ENCODE measurements at regions not wholly inside any gene's neighbourhood (a gene's known extent, or its start where the extent isn't known, plus 50 kb on each side); places are given as distances from the start of the nearest gene placed in this dataset.

DNA sequence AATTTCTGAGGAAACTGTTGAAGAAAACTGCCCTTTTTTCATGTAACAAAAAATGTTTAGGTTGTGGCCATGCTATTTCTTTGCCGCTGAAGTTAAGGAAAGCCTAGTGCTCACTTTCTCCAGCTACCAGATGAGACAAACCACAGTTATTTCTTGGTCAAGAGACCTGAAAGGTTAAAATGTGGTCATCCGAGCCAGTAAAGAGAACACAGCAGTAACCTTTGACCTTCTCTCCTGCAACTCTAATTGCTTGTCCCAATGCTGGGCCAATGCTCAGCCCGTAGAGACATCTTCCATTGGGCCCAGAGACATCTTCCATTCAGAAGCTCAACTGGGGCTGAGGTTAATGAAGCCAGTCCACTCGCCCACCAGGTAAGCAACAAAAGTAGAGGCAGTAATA is 109.8 kb upstream of the CPSF6 start:
- DNase-seq (ENCODE audit: low read depth in 3 of 3) = no peak

DNA sequence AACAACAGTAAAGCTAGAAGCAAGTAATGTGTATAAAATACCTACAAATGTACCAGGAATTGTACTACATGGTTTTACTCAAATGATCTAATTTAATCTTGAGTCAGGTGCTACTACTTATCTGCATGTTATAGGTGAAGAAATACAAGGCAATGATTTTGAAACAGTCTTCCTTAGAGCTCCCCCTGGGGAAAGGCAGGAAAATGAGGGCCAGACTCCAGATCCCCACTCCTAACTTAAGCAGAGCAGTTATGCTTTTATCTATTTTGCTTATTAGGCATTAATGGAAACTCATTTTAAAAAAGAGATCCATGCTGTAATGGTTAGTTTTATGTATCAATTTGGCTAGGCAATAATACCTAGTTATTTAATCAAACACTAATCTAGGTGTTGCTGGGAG is 109.3 kb upstream of the CPSF6 start:
- no peak for DNase-seq (ENCODE audit: low read depth in 3 of 3)

DNA sequence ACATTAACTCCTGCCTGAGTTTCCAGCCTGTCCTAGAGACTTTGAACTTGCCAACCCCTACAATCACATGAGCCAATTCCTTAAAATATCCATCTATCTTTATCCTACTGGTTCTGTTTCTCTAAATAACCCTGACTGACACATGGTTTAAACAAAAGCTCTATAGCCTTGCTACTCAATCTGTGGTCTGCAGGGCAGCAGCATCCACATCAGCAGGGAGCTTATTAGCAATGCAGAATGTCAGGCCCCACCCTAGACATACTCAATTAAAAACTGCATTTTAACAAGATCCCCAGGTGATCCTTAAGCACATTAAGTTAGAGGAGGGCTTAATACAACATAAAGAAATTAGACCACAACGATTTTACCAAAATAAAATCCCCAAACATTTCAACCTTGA is 108.3 kb upstream of the CPSF6 start:
- DNase-seq (ENCODE audit: low read depth in 3 of 3) = no peak

DNA sequence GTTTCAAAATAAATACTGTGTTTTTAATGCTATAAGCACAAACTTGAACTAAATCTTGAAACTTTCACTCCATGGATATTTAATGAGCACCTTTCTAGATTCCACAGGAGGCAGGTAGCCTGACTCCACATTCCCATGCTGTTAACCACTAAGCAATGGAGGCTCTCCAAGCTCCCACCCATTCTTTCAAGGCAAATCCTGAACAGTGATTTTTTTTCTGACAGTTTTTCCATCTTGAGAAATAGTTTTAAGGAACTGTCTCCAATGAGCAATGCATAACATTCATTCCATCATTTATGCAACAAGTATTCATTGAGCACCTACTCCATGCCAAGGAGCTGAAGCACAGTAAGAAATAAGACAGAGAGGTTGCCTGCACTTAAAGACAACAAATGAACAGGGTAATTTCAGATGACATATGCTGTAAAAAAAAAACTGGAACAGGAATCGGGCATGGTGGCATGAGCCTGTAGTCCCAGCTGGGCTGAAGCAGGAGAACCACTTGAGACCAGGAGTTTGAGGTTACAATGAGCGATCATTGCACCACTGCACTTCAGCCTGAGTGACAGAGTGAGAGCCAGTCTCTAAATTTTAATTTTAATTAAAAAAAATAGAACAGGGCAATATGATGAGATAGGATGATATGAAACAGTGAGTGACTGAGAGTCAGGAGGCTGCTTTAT is 102.3 kb upstream of the CPSF6 start:
- DNase-seq (ENCODE audit: low read depth in 3 of 3) = no peak

GRCh38 chr12:69141074-69141473 is 98.3 kb upstream of the CPSF6 start:
- no peak for DNase-seq (ENCODE audit: low read depth in 3 of 3)

DNA sequence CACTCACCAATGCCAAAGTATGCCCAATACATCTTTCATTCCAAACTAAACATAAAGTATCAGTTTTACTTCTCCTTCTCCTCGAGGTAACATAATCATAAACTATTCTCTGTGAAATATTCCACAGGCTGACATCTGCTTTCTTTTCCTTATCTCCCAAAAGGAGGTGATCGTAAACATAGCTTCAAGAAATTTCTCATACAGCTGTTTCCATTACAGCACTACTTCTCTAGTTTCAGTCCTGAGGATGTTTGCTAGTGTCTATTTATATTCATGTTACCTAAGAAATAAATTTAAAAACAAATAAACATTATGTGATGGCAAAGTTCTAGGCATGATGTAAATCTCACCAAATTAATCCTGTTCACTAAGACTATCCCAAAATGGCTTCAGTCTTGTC is 90.1 kb upstream of the CPSF6 start:
- no peak for DNase-seq (ENCODE audit: low read depth in 3 of 3)

DNA sequence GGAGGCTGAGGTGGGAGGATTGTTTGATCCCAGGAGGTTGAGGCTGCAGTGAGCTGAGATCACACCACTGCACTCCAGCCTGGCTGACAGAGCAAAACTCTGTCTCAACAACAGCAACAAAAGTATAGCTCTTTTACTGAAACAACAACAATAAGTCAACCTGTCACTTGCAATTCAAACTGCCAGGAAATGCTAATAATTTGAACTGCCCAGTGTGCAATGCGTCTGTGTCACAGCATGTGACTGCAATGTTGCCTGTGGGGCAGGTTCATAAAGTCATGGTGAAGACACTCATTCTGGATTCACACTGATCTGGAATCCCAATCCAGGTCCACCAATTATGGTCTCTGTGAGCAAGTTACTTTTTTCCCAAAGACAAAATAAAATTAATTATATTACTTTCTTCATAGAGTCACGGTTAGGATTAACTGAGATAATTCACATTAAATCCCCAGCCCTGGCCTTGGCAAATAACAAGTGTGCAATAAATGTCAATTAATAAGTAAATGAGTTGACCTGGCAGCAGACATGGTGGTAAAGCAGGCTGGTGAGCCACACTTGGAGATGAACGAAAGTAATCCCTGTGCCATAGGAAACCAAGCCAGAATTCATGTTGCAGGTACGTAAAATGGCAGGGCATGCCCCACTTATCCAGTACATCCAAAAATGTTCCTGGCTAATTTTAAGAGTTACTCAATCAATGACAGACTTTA is 89.1 kb upstream of the CPSF6 start:
- DNase-seq (ENCODE audit: low read depth in 3 of 3) = no peak

DNA sequence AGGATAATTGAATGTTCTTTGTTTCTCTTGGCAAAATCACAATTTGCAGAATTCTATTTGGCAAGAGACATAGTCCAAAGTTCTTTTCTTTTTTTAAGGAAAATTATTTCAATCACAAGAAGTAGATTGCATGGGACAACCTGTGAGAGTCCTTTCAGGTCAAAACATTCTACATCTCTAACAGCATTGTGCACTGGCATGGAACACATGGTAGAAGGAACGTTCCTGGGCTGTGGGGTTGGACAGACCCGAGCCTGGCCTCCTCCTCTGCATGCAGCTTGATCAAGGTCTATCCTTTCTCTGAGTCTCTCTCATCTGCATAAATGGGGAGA is 88.6 kb upstream of the CPSF6 start:
- no peak for DNase-seq (ENCODE audit: low read depth in 3 of 3)

DNA sequence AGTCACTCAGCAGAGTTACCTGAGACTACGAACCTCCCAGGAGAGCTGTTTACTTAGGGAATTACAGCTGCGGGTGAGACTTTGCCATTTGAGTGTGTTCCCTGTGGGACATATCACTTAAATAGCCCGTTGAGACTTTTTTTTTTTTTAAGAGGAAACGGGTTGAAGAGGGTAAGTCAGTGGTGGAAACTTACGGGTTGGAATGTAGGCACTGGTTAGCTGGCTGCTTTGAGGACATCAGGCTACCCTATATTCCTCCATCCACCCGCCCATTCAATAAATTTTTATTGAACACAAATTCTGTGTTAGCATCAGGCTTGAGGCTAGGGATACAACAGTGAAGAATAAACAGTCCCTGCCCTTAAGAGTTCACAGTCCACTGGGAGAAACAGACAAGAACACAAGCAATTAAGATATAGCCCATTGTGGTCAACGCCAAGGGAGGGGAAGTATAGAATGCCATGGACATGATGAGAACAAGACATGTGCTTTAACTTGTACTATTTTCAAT is 88.1 kb upstream of the CPSF6 start:
- DNase-seq (ENCODE audit: low read depth in 3 of 3) = no peak

DNA sequence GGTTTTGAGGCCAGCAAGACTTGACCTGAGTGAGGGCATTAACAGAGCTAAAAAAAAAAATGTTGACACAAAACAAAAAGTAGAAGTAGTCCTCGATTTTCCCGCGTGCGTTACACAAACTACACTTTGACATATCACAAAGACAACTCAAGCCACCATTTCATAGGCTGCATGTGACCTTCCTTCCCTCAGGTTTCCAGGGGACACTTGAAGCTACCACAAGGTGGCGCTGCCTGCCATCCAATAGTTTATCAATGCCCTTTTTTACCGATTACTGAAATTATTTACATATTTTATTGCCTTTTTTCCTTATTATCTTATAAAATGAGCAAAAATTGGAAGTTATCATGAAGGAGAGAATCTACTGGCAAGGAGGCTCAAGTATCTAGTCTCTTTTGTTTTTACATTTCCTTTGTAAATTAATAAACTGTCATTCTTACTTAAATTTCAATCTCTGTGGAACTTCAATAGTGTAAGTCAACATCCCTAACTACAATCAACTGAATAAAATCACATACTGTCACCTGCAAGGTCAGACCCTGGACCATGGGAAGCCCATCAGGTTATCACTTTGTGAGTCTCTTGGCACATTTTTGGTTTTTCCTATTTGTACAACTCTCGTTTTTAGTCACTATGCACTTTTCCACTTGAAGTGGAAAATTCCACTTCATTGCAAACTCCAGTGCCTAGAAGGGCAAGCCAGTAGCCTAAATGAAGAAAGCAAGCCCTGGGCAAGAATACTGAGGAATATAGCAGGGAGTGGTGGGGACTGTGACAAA is 84.6 kb upstream of the CPSF6 start:
- DNase-seq (ENCODE audit: low read depth in 3 of 3) = peak; percentile 49 to 70 (median 67)

DNA sequence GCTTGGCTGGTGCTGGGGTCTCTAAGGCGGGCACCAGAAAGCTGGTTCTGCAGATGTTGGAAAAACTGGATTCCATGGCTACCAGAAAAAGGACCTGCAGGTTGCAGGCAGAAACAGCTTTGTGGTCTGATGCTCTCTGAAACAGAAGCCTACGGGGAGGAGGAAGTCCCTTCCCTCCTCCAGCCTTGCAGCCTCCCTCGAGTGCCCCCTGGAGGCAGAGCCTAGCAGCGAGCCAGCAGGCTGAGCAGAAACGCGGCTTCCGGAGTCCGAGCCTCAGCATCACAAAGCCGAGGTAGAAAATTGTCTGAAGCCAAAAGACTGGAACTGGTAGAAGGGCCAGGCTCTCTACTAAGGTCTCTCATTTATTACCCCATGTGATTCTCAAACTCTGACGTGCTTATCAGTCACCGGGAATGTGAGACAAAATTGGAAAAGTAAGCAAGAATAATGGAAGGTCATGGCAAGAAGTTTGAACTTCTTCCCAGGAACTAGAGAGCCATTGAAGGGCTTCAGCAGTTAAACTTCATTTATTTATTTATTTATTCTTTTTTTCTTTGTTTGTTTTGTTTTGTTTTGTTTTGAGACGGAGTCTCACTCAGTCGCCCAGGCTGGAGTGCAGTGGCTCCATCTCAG is 82.2 kb upstream of the CPSF6 start:
- DNase-seq (ENCODE audit: low read depth in 3 of 3) = peak; percentile 81 to 93 (median 89)

DNA sequence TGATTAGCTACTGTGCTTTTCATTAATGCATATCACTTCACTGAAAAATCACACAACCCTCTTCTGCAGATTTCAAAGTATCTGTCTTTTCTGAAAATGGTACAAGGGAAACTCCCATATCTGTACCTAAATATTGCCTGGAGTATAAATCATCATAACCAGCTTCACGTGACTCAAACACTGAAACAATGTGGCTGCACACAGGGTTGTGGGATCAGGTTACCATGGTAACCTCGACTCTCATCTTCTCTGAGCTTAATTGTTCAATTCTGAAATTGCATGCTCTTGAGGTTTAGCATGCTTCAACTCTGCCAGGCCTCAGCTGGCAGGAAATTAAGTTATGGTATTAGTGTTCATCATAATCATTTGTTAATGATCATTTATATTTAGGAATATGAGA is 77.5 kb upstream of the CPSF6 start:
- peak; percentile 2 to 36 (median 25) for DNase-seq (ENCODE audit: low read depth in 3 of 3)

- DNase-seq (ENCODE audit: low read depth in 3 of 3) = no peak
These were observed 75.5 kb upstream of the CPSF6 start for GRCh38 chr12:69163681-69164362.

- DNase-seq (ENCODE audit: low read depth in 3 of 3) = no peak
These were observed 71.7 kb upstream of the CPSF6 start for GRCh38 chr12:69167648-69168165.

- DNase-seq (ENCODE audit: low read depth in 3 of 3) = no peak
These were observed 71.0 kb upstream of the CPSF6 start for GRCh38 chr12:69168363-69168762.

GRCh38 chr12:69168828-69169227 is 70.5 kb upstream of the CPSF6 start:
- DNase-seq (ENCODE audit: low read depth in 3 of 3) = no peak

GRCh38 chr12:69170293-69170692 is 69.1 kb upstream of the CPSF6 start:
- no peak for DNase-seq (ENCODE audit: low read depth in 3 of 3)

DNA sequence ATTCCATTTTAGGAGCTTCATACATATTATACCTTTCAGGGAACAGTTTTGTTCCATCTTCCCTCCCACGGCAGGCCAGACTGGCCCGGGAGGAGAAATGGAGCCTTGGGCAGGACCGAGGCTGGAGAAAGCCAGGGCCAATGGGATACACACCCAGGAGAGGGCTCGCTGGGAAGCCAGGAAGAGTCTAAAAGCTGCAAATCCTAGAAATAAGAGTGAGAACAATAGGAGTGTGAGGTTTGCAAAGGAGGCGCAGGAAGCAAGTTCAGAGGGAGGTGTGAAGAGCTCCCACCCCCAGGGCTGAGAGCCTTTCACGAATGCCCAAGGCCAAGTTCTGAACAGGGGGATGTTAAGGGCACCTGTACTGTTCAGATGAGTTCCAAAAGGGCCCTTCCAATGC is 67.5 kb upstream of the CPSF6 start:
- no peak for DNase-seq (ENCODE audit: low read depth in 3 of 3)

DNA sequence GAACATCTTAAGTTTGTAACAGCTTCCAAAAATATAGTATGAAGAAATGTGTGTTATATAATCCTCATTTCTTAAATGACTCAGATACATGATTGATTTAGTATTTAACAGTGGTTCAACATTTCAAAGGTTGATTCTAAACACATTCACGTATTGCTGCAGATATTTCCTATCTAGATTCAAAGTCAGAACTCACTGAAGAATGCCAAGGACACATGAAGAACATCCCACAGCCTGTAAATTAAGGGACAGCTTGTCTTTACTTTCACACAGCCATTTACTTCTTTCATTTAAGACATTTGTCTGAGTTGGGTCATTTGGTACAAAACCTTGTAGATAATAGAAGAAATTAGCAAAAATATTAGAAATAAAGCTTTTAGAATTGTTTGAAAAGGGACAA is 66.9 kb upstream of the CPSF6 start:
- no peak for DNase-seq (ENCODE audit: low read depth in 3 of 3)

DNA sequence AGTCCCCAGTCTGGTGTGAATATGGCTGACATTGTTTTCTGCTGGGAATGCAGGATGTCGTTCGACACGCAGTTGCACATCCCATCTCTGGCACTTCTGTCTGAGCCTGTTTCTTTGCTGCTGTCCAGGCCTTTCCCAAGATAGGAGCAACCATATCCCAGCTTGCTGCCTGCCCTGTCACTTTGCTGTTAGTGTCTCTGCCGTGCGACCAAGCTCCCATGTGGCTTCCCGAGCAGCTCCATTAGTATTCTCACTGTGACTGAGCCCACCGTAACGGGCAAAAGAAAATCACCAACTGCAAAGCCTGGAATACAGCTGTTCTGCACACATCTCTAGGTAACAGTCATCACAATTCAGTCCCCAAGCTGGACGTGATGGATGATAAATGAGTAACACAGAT is 66.0 kb upstream of the CPSF6 start:
- DNase-seq (ENCODE audit: low read depth in 3 of 3) = no peak

- no peak for DNase-seq (ENCODE audit: low read depth in 3 of 3)
These were observed 59.6 kb upstream of the CPSF6 start for GRCh38 chr12:69179786-69180185.

Measured in stimulated activated CD4-positive, alpha-beta T cell treated with anti-CD3 and anti-CD28 coated beads, TNF-alpha, amount 100 ng/mL, for 24 hours (primary cell).